ENCODE measurements at regions not wholly inside any gene's neighbourhood (a gene's known extent, or its start where the extent isn't known, plus 50 kb on each side); places are given as distances from the start of the nearest gene placed in this dataset.
"Not testable (repeated sequence)": the region's sequence is repeated elsewhere in the genome, so short reads cannot be mapped to it uniquely, and the experiment has no call there.

- DNase-seq = no peak
Observed at GRCh38 chr12:24668563-24668962, 280.3 kb downstream of the BCAT1 start.

DNA sequence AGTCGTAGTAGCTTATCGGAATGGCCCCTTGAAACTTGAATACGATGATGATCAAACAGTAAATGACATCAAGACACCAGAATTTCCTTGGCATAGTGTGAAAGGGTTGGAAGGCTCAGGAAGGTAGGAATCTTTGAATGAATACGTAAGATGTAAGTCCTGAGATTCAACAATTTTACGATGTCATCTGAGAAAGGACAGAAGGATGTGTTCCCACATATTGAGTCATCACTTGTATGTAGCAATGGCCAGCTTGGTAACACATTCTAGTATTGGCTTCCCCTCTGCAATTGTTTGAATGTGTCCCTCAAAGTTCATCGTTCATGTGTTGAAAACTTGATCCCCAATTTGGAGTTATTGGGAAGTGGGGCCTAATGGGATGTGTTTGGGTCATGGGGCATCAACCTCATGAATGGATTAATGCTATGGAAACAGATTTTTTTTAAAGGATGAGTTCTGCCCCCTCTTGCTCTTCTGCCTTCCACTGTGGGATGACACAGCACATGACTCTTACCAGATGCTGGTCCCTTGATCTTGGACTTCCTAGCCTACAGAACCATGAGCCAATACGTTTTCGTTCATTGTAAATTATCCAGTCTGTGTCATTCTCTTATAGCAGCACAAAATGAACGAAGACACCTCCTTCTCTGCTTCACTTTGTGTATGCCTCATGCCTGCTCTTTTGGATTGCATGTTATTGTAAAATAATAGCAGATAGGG lies 284.6 kb downstream of the BCAT1 start:
- no peak for DNase-seq

GRCh38 chr12:24661657-24662096 lies 287.2 kb downstream of the BCAT1 start:
- DNase-seq = no peak

DNA sequence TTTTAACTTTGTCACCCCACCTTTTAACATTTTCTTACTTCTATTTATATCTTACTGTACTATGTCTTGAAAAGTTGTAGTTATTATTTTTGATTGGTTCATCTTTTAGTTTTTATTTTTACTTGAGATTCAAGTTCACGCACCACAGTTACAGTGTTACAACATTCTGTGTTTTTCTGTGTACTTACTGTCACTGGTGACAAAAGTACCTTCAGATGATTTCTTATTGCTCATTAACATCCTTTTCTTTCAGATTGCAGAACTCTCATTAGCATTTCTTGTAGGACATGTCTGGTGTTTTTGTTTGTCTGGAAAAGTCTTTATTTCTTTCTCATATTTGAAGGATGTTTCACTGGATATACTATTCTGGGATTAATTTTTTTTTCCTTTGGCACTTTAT lies 289.9 kb downstream of the BCAT1 start:
- no peak for DNase-seq

DNA sequence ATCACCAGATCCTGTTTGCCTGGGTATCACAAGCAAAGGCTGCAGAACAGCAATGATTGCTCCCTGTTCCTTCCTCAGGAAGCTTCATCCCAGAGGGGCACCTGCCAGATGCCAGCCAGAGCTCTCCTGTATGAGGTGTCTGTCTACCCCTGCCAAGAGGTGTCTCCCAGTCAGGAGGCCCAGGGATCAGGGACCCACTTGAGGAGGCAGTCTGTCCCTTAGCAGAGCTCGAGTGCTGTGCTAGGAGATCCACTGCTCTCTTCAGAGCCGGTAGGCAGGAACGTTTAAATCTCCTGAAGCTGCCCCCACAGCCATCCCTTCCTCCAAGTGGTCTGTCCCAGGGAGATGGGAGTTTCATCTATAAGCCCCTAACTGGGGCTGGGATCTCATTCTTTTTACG lies 294.6 kb downstream of the BCAT1 start:
- DNase-seq = not testable (repeated sequence)

GRCh38 chr12:24649634-24650033 lies 299.3 kb downstream of the BCAT1 start:
- DNase-seq = no peak

DNA sequence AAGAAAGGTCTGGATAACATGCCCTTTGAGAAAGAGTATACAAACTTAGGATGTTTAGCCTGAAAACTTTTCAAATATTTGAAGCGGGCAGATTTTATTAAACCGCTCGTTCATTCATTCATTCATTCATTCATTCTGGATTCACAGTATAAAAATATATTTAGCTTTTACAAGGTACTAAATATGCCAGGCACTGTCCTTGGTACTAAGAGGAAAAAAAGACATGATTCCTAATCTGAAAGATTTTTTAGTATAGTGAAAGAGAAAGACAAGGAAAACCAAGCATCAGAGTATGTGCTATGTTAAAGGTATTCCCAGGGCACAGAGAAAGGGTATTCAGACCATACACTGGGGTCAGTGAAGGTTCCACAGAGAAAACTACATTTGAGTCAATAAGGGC lies 299.7 kb downstream of the BCAT1 start:
- DNase-seq = no peak

- DNase-seq = no peak
Observed at GRCh38 chr12:24645254-24645653, 303.6 kb downstream of the BCAT1 start.

GRCh38 chr12:24643120-24644119 lies 305.5 kb downstream of the BCAT1 start:
- no peak for DNase-seq

DNA sequence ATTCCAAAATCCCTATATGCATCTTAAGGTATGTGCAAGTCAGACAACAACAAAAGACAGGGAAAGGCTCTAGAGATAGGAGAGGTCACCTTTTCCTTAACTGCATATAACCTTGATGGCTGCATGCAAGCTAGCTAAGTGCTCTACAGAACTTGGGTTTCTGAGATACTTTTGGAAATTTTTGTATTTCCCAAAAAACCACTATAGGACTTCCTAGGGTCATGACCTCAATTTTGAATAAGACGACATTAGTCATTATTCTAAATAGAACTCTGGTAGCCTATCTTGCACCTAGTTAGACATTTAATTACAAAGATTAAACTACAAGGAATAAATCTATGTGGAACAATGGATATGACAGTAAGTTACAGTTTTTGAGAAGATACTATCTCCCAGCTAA lies 309.3 kb downstream of the BCAT1 start:
- DNase-seq = no peak

GRCh38 chr12:24632466-24632865 lies 316.4 kb downstream of the BCAT1 start:
- no peak for DNase-seq

DNA sequence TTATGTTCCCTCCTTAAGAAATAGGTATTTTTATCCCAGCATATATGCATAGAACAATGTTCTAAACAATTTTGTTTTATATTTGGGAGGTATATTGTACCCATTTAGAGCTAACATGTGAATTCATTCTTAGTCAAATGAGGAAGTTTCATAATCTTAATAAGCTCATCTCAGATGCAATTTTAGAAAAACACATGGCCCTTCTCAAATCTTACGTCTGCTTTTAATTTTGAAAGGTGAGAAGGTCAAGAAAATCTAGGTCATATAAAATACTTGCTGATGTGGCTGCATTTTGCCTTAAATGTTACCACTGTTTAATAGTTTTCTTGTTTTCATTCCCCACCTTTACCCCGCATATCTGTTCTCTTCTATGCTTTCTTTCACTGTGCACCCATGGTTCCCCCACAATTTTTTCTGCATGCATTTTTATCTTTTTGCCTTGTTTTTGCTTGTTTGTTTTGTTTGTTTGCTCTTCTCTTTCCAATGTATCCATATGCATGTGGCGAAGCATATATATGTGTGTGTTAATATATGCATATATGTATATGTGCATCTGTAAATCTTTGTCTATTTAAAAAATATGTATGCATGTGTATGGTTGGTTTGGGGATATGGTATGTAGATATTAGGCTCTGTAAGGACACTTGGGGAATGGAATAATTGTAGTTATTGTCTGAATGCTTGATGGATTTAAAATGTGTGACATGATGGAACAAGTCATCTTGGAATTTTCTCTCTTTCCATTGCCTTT lies 317.1 kb downstream of the BCAT1 start:
- DNase-seq = no peak

- no peak for DNase-seq
Observed at GRCh38 chr12:24630856-24631255, 318.0 kb downstream of the BCAT1 start.

GRCh38 chr12:24630446-24630845 lies 318.5 kb downstream of the BCAT1 start:
- no peak for DNase-seq

- DNase-seq = no peak
Observed at GRCh38 chr12:24625103-24625502, 323.8 kb downstream of the BCAT1 start.

DNA sequence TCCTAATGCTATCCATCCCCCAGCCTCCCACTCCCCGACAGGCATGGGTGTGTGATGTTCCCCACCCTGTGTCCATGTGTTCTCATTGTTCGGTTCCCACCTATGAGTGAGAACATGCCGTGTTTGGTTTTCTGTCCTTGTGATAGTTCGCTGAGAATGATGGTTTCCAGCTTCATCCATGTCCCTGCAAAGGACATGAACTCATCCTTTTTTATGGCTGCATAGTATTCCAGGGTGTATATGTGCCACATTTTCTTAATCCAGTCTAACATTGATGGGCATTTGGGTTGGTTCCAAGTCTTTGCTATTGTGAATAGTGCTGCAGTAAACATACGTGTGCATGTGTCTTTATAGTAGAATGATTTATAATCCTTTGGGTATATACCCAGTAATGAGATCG lies 328.9 kb downstream of the BCAT1 start:
- not testable (repeated sequence) for DNase-seq

- no peak for DNase-seq
Observed at GRCh38 chr12:24617471-24617870, 331.4 kb downstream of the BCAT1 start.

GRCh38 chr12:24615967-24616411 lies 332.9 kb downstream of the BCAT1 start:
- no peak for DNase-seq

DNA sequence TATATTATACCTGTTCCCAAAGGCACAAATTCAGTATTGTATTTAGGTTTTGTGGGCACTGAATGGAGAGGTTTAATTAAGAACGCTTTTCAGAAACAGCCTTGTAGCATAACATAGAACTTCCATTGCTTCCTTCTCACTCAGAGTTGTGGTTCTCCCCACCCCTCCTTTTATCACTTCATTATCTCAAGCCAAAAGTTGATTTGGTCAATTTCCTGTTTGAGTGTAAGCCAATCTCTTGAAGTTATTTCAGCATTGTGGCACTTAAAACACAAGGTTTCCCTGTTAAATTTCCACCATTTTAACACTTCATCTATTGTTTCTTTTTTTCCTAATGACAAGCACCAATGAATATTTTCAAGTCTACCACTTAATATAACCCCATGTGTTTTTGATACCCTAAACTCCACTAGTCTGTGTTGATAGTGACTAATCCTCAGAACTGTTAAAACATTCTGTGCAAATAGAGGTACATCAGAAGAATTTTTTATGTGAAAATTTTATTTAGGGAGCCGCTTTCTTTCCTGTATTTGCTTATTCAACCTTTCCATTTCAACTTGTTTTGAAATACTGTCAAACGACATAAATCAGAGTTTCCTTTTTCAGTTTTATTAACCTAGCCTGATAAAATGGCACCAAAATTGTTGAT lies 340.1 kb downstream of the BCAT1 start:
- no peak for DNase-seq

DNA sequence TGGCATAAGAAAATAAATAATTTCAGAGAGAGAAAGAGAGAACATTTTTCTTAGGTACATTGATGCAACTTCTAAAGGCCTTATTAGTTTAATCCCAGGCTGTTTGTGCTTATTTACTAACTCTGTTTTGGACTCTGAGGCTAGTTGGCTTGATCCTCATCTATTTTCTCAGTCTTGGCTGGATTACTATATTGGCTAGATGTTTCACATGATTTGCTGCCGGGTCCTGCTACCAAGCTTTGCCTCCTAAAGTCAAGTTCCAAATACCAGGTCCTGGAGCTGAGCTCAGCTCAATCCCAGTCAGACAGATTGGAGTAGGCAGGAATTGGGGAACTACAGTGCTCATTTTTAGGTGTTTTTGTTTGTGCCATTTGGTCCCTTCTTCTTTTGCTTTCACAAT lies 340.8 kb downstream of the BCAT1 start:
- no peak for DNase-seq

DNA sequence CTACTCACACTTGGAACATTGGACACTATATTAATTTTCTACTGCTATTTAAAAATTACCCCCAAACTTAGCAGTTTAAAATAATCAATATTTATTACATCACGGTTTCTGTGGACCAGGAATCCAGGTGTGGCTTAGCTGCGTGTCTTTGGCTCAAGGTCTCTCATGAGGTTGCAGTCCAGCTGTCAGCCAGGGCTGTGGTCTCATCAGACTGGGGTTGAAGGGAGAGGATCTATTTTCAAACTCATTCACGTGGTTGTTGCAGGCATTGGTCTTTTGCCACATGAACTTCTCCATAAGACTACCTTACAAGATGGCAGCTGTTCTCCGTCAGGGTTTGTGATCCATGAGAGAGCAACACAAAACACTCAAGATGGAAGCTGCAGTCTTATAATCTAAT lies 343.0 kb downstream of the BCAT1 start:
- no peak for DNase-seq

GRCh38 chr12:24605466-24605865 lies 343.4 kb downstream of the BCAT1 start:
- no peak for DNase-seq
